HG02981 (cell line): ENCODE measurements at regions not wholly inside any gene's neighbourhood (a gene's known extent, or its start where the extent isn't known, plus 50 kb on each side); places are given as distances from the start of the nearest gene placed in this dataset.

Experiments
- ATAC-seq: cut with Tn5 transposase; IDR thresholded peaks from one replicate; pipeline ENCODE4 v1.9.1; 2021; ENCODE audit warnings: mild to moderate bottlenecking, moderate library complexity; ENCODE audit not compliant: unreplicated experiment

GRCh38 chr6:23184351-23184750, 615.0 kb downstream of the HDGFL1 start:
- no peak for ATAC-seq

GRCh38 chr6:23195487-23195886, 626.1 kb downstream of the HDGFL1 start:
- no peak for ATAC-seq

GRCh38 chr6:23199541-23199940, 630.2 kb downstream of the HDGFL1 start:
- no peak for ATAC-seq

- ATAC-seq: no peak
Observed at GRCh38 chr6:23200946-23201345, 631.6 kb downstream of the HDGFL1 start.

GRCh38 chr6:23202207-23202606, 632.8 kb downstream of the HDGFL1 start:
- ATAC-seq: no peak

GRCh38 chr6:23212398-23212797, 643.0 kb downstream of the HDGFL1 start:
- no peak for ATAC-seq

GRCh38 chr6:23213193-23213592, 643.8 kb downstream of the HDGFL1 start:
- no peak for ATAC-seq

GRCh38 chr6:23213651-23214050, 644.3 kb downstream of the HDGFL1 start:
- ATAC-seq: no peak

- no peak for ATAC-seq
Observed at GRCh38 chr6:23218751-23219150, 649.4 kb downstream of the HDGFL1 start.

GRCh38 chr6:23222724-23223123, 653.4 kb downstream of the HDGFL1 start:
- no peak for ATAC-seq

- no peak for ATAC-seq
Observed at GRCh38 chr6:23224540-23224939, 655.2 kb downstream of the HDGFL1 start.

- ATAC-seq: no peak
Observed at GRCh38 chr6:23228439-23229024, 659.2 kb downstream of the HDGFL1 start.

- no peak for ATAC-seq
Observed at GRCh38 chr6:23243854-23244253, 674.5 kb downstream of the HDGFL1 start.

GRCh38 chr6:23244300-23244699, 674.9 kb downstream of the HDGFL1 start:
- ATAC-seq: no peak

GRCh38 chr6:23245572-23245971, 676.2 kb downstream of the HDGFL1 start:
- no peak for ATAC-seq

GRCh38 chr6:23246896-23247295, 677.5 kb downstream of the HDGFL1 start:
- ATAC-seq: no peak

GRCh38 chr6:23250556-23250955, 681.2 kb downstream of the HDGFL1 start:
- ATAC-seq: no peak

GRCh38 chr6:23262864-23263263, 693.5 kb downstream of the HDGFL1 start:
- ATAC-seq: no peak

GRCh38 chr6:23265270-23265669, 695.9 kb downstream of the HDGFL1 start:
- no peak for ATAC-seq

- no peak for ATAC-seq
Observed at GRCh38 chr6:23266536-23266935, 697.2 kb downstream of the HDGFL1 start.

GRCh38 chr6:23267651-23268050, 698.3 kb downstream of the HDGFL1 start:
- no peak for ATAC-seq

- ATAC-seq: no peak
Observed at GRCh38 chr6:23268348-23268747, 699.0 kb downstream of the HDGFL1 start.

GRCh38 chr6:23269436-23269835, 700.1 kb downstream of the HDGFL1 start:
- ATAC-seq: no peak
